HUES64 (cell line): ENCODE measurements at regions not wholly inside any gene's neighbourhood (a gene's known extent, or its start where the extent isn't known, plus 50 kb on each side); places are given as distances from the start of the nearest gene placed in this dataset.

Experiments
- H3K27ac ChIP-seq: 2 replicates; pipeline ENCODE4 v1.7.0; 2013; ENCODE audit warnings: low read depth, low read length, inconsistent platforms
- H3K27me3 ChIP-seq: 2 replicates; pipeline ENCODE4 v1.6.1; 2013; ENCODE audit warnings: mild to moderate bottlenecking, low read length; ENCODE audit not compliant: insufficient read depth
- H3K36me3 ChIP-seq: 2 replicates; pipeline ENCODE4 v1.6.1; 2013; ENCODE audit warnings: mild to moderate bottlenecking, low read length; ENCODE audit not compliant: insufficient read depth
- H3K4me1 ChIP-seq: 2 replicates; pipeline ENCODE4 v1.6.1; 2013; ENCODE audit warnings: mild to moderate bottlenecking, low read length, moderate library complexity; ENCODE audit not compliant: insufficient read depth
- H3K4me3 ChIP-seq: 2 replicates; pipeline ENCODE4 v1.5.1; 2013; ENCODE audit warnings: mild to moderate bottlenecking, low read length, moderate library complexity
- H3K9ac ChIP-seq: 2 replicates; pipeline ENCODE4 v1.6.1; 2013; ENCODE audit warnings: mild to moderate bottlenecking, low read depth, low read length
- H3K9me3 ChIP-seq: 2 replicates; pipeline ENCODE4 v1.6.1; 2013; ENCODE audit warnings: low read depth, low read length; ENCODE audit not compliant: insufficient read depth
- WGBS: fragments of 150-250, 120-280 bp; methylation state at CpG from one replicate; pipeline ENCODE4 v1.1.7; 2013; ENCODE audit warnings: missing lambda C conversion rate; 5-methylcytosine and 5-hydroxymethylcytosine counted together

GRCh38 chr6:67877288-67877687 is 757.8 kb upstream of the ADGRB3 start:
- 90% methylated on average over 2 of the region's 2 CpGs for WGBS
- Histone ChIP-seq H3K9me3 (peaks cover 3% of the 10 kb centered on the region; the same call in 1 of the 2 replicates), H3K4me1 (peaks cover 5% of the 10 kb centered on the region), H3K9ac (no peak overlapping the region), H3K27ac (no peak overlapping the region), H3K36me3 (no peaks in the 10 kb centered on the region), H3K4me3 (no peak overlapping the region), H3K27me3 (no peaks in the 10 kb centered on the region)

- Histone ChIP-seq H3K4me3 (no peak overlapping the region), H3K9ac (no peak overlapping the region), H3K36me3 (no peaks in the 10 kb centered on the region), H3K4me1 (peaks cover 5% of the 10 kb centered on the region), H3K27me3 (no peaks in the 10 kb centered on the region), H3K9me3 (peaks cover 3% of the 10 kb centered on the region; the same call in 1 of the 2 replicates), H3K27ac (no peak overlapping the region)
These were observed 759.2 kb upstream of the ADGRB3 start for GRCh38 chr6:67875877-67876383.

DNA sequence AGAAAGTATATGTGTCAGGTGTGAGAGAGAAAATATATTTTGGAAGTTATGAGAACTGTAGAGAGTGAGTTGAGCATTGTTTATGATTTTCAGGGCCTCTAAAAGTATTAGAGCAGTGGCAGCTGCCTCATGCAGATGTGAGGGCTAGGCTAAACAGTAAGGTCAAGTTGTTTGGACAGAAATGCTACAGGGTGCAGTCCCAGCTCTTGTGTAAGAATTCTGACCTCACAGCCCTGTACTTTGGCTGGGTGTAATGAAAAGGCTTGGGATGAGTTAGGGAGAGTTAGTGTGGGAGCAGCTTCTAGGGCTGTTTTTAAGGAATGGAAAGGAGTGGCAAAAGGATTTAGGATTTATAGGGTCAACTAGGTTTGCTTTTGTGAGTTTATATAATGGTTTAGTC is 764.8 kb upstream of the ADGRB3 start:
- Histone ChIP-seq H3K4me1 (no peaks in the 10 kb centered on the region), H3K9ac (no peak overlapping the region), H3K27ac (no peak overlapping the region), H3K4me3 (no peak overlapping the region), H3K27me3 (no peaks in the 10 kb centered on the region), H3K36me3 (no peaks in the 10 kb centered on the region), H3K9me3 (no peaks in the 10 kb centered on the region)

GRCh38 chr6:67863346-67863745 is 771.7 kb upstream of the ADGRB3 start:
- no peaks in the 10 kb centered on the region for H3K9me3 ChIP-seq
- H3K9ac ChIP-seq: no peak overlapping the region
- H3K4me3 ChIP-seq: no peak overlapping the region

GRCh38 chr6:67854098-67854497 is 781.0 kb upstream of the ADGRB3 start:
- Histone ChIP-seq H3K27ac (no peak overlapping the region), H3K27me3 (no peaks in the 10 kb centered on the region), H3K4me1 (no peaks in the 10 kb centered on the region), H3K9ac (no peak overlapping the region), H3K36me3 (no peaks in the 10 kb centered on the region), H3K9me3 (no peaks in the 10 kb centered on the region), H3K4me3 (no peak overlapping the region)

More at GRCh38 chr6:67863346-67863745, 771.7 kb upstream of the ADGRB3 start:
- H3K27ac ChIP-seq: no peak overlapping the region
- H3K36me3 ChIP-seq: no peaks in the 10 kb centered on the region
- no peaks in the 10 kb centered on the region for H3K4me1 ChIP-seq
- no peaks in the 10 kb centered on the region for H3K27me3 ChIP-seq
- 100% methylated on average over 2 of the region's 2 CpGs for WGBS

- no peaks in the 10 kb centered on the region for H3K27me3 ChIP-seq
- H3K27ac ChIP-seq: no peak overlapping the region
- no peaks in the 10 kb centered on the region for H3K9me3 ChIP-seq
- 93% methylated on average over 2 of the region's 2 CpGs for WGBS
- peaks cover 3% of the 10 kb centered on the region for H3K4me1 ChIP-seq
- no peaks in the 10 kb centered on the region for H3K36me3 ChIP-seq
- H3K9ac ChIP-seq: no peak overlapping the region
- H3K4me3 ChIP-seq: no peak overlapping the region
These were observed 795.3 kb upstream of the ADGRB3 start for GRCh38 chr6:67839818-67840217.

DNA sequence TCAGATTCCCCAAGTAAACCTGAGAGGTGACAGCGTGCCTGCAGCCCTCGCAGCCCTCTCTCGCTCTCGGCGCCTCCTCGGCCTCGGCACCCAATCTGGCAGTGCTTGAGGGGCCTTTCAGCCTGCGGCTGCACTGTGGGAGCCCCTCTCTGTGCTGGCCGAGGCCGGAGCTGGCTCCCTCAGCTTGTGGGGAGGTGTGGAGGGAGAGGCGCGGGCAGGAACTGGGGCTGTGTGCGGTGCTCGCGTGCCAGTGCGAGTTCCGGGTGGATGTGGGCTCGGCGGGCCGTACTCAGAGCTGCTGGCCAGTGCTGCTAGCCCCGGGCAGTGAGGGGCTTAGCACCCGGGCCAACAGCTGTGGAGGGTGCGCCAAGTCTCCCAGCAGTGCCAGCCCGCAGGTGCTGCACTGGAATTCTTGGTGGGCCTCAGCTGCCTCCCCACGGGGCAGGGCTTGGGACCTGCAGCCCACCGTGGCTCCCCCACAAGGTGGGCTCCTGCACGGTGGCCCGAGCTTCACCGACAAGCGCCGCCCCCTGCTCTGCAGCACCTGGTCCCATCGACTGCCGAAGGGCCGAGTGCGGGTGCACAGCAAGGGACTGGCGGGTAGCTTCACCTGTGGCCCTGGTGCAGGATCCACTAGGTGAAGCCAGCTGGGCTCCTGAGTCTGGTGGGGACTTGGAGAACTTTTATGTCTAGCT is 809.7 kb upstream of the ADGRB3 start:
- Histone ChIP-seq H3K9ac (no peak overlapping the region), H3K4me3 (no peak overlapping the region), H3K36me3 (no peaks in the 10 kb centered on the region), H3K4me1 (no peaks in the 10 kb centered on the region), H3K27me3 (no peaks in the 10 kb centered on the region), H3K9me3 (no peaks in the 10 kb centered on the region; the same call in 1 of the 2 replicates), H3K27ac (no peak overlapping the region)
- 97% methylated on average over 36 of the region's 36 CpGs for WGBS

GRCh38 chr6:67818322-67818721 is 816.8 kb upstream of the ADGRB3 start:
- no peaks in the 10 kb centered on the region for H3K4me1 ChIP-seq
- no peak overlapping the region for H3K27ac ChIP-seq
- WGBS: 75% methylated on average over 2 of the region's 2 CpGs

DNA sequence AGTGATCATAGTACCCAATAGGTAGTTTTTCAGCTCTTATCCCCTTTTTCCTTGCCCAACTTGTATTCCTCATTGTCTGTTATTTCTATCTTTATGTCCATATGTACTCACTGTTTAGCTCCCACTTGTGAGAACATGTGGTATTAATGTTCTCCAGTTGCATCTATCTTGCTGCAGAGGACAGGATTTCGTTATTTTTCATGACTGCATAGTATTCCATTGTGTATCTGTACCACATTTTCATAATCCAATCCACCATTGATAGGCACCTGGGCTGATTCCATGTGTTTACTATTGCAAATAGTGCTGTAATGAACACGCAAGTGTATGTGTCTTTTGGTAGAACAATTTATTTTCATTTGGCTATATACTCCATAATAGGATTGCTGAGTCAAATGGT is 819.5 kb upstream of the ADGRB3 start:
- Histone ChIP-seq H3K27ac (no peak overlapping the region), H3K4me1 (no peaks in the 10 kb centered on the region), H3K9ac (no peak overlapping the region), H3K4me3 (no peak overlapping the region), H3K36me3 (no peaks in the 10 kb centered on the region), H3K9me3 (peaks cover 35% of the 10 kb centered on the region), H3K27me3 (no peaks in the 10 kb centered on the region)
- 93% methylated on average over 1 of the region's 2 CpGs for WGBS

More at GRCh38 chr6:67818322-67818721, 816.8 kb upstream of the ADGRB3 start:
- Histone ChIP-seq H3K9me3 (peaks cover 17% of the 10 kb centered on the region), H3K9ac (no peak overlapping the region), H3K36me3 (no peaks in the 10 kb centered on the region), H3K4me3 (no peak overlapping the region), H3K27me3 (no peaks in the 10 kb centered on the region)

- WGBS: 100% methylated on average over 3 of the region's 3 CpGs
- peaks cover 35% of the 10 kb centered on the region for H3K9me3 ChIP-seq
- no peaks in the 10 kb centered on the region for H3K27me3 ChIP-seq
- no peaks in the 10 kb centered on the region for H3K4me1 ChIP-seq
- no peak overlapping the region for H3K4me3 ChIP-seq
- H3K27ac ChIP-seq: no peak overlapping the region
- no peaks in the 10 kb centered on the region for H3K36me3 ChIP-seq
- no peak overlapping the region for H3K9ac ChIP-seq
These were observed 820.8 kb upstream of the ADGRB3 start for GRCh38 chr6:67814262-67814661.

DNA sequence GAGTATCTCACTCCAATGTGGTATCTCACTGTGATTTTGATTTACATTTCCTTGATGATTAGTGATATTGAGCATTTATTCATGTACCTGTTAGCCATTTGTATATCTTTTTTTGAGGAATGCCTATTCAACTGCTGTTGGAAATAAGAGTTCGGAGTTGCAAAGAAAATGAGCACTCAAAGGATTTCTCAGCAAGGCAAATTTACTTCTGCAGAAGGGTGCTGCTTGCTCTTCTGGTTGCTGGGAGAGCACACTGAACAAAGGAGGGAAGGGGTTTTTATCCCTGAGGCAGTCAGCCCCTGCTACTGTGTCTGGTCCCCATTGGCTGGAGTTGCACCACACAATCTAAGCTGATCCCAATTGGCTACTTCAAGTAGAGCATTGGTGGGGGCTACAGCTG is 822.4 kb upstream of the ADGRB3 start:
- Histone ChIP-seq H3K27ac (no peak overlapping the region), H3K4me1 (no peaks in the 10 kb centered on the region), H3K4me3 (no peak overlapping the region), H3K27me3 (no peaks in the 10 kb centered on the region), H3K9ac (no peak overlapping the region), H3K36me3 (no peaks in the 10 kb centered on the region), H3K9me3 (peaks cover 35% of the 10 kb centered on the region)
- 96% methylated on average over 1 of the region's 1 CpG for WGBS

- WGBS: no CpG with 5 or more reads among the region's 1 CpG
These were observed 823.0 kb upstream of the ADGRB3 start for GRCh38 chr6:67812125-67812524.

More at GRCh38 chr6:67812125-67812524, 823.0 kb upstream of the ADGRB3 start:
- Histone ChIP-seq H3K27ac (no peak overlapping the region), H3K4me1 (no peaks in the 10 kb centered on the region), H3K27me3 (no peaks in the 10 kb centered on the region), H3K9ac (no peak overlapping the region), H3K4me3 (no peak overlapping the region), H3K36me3 (no peaks in the 10 kb centered on the region), H3K9me3 (peaks cover 35% of the 10 kb centered on the region)
